ENCODE measurements at regions not wholly inside any gene's neighbourhood (a gene's known extent, or its start where the extent isn't known, plus 50 kb on each side); places are given as distances from the start of the nearest gene placed in this dataset.

GRCh38 chr10:30744106-30744505 lies 114.6 kb upstream of the LYZL2 start:
- TF ChIP-seq POLR2A (IDR thresholded peaks at IDR 0.05) (no peak), CTCF (IDR thresholded peaks at IDR 0.05) (no peak)
